AG08395 (cell line): ENCODE measurements at regions not wholly inside any gene's neighbourhood (a gene's known extent, or its start where the extent isn't known, plus 50 kb on each side); places are given as distances from the start of the nearest gene placed in this dataset.
"Not testable (repeated sequence)": the region's sequence is repeated elsewhere in the genome, so short reads cannot be mapped to it uniquely, and the experiment has no call there.

Source experiments
- DNase-seq: peaks from one replicate; pipeline ENCODE4 v3.0.0; 2012; ENCODE audit warnings: mixed read lengths, low spot score

DNA sequence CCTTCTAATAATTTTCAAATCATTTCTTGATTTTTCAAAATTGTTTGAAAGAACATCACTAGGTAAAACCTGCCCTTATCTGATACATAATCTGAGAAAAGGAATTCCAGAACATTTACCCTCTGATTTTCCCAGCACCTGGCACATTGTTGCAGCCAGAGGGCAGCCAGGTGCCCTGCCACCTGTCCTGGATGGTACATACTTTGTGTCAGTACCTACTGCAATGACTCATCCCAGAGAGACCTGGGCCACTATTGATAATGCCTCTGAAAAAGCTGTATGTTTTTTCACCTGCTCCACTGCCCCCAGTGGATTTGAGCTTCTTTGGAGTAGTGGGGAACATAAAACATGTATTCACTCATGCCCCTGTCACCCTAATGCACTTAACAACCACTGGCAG lies 648.9 kb upstream of the GBE1 start:
- DNase-seq, result no peak

DNA sequence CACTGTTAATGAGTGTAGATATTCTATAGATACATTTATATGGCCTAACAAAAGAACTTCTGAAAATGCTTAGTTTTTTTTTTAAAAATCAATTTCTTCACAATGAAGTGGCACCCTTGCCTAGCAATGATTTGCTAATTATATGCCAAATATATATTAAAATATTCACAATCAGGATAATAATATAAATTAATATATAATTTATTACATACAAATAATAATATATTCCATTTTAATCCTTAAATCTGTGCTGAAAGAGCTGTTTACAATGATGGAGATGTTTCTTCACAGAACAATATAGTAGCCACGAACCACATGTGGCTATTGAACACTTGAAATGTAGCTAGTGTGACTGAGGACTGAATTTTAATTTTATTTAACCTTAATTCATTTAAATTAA lies 648.4 kb upstream of the GBE1 start:
- no peak for DNase-seq

DNA sequence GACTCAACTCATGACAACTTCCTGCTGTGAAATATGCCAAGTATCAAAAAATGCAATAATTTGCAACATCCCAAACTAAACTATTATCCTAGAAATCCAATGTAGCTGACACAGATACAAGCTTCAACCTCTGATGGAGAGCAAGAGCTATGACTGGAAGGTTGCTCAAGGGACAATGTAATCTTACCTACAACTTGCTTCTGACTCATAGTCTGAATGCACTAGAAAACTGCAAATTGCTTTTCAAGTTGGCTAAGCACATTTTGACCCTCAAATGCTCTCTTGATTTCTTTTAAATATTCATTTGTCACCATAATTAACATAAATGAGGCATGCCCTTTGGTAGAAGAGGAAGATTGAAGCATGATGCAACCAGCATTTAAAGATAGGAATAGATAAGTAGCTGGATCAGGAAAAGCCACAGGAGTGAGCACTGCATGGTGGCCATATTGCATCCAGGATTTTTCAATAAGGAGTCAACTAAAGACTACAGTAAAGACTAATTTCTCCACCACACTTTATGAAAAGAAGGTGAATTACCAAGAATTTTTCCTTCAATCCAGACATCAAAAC lies 630.8 kb upstream of the GBE1 start:
- DNase-seq, result no peak

DNA sequence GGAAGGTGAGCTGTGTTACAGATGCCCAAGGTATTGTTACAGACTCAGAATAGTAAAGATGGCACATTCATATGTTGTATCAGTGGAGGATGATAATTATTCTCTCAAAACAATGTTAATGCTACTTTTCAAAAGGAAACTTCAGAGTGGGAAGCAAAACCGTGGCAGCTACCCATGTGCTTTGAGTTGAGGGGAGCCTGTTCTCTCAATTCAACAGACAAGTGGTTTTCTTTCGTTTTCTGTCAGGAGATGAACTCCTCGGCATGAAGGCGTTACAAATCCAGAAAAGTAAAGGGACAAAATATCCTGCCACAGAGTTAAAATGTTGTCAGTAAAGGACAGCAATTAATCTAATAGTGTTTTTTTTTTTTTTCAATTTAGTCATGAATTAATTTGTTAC lies 629.4 kb upstream of the GBE1 start:
- DNase-seq, result no peak

DNA sequence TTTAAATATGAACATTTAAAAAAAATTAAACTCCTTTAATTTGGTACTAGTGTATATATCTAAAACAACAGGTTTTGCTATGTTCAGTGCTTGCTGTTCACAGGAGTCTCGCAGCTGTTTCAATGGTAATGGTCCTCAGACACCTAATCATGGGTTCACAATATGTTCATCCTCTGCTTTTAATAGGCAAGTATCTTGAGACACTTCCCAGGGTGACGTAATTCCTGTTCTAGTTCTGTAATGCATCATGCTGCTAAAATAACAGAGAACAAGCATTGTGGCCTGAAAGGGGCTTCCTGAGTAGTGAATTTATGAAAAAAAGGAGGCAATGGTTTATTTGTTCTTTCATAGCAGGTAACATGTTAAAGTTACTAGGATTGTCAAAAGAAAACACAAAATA lies 625.2 kb upstream of the GBE1 start:
- DNase-seq, result no peak

DNA sequence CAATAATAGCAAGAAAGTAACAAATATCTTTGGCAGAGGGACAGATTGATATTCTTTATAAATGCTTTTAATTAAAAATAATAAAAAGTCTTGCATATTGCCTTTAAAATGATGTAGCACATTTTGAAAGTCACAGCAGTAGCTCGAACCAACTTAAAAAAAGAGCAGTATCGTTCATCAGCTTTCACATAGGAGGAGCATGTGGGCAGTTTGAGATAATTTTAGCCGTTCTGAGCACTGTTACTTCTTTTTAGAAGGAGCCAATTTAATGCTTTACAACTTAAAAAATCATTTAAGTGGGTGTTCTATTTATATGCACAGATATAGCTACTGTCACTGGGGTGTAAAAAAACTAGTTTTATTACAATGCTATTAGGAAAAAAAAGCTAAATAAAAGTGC lies 622.7 kb upstream of the GBE1 start:
- DNase-seq, result no peak

DNA sequence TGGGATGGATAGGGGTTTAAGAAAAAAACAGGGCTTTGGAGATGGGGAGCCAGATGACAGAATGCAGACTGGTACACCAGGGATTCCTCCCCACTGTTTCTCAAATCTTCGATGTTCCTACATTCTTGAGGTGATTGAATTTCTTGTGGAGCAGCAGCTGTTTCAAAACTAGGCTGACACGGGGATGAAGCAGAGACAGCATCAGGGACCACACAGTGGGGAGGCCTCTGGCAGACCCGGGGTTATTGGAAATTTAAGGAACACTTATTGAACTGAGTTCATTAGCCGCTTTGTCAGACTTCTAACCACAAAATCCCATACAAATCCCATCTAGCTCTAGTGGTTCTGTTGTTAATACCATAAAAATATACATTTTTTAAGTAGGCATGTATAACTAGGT lies 621.4 kb upstream of the GBE1 start:
- DNase-seq, result no peak

DNA sequence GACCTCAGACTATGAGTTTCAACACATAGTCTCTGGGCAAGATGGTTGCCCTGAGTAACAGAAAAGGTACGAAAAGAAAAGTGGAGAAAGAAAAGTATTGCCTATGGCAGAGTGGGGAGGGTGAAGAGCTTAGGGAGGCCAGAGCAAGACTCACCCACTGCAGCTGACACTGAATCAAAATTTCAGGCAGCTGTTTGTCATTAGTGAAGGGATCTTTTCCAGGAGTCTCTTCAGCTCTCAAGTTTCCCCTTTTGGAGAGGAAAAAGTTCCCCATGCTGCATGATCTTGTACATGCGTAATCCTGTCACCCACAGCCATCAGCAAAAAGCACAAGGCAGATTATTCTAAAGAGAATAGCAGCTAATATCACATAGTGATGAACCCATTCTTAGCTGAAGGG lies 616.9 kb upstream of the GBE1 start:
- DNase-seq, result no peak

DNA sequence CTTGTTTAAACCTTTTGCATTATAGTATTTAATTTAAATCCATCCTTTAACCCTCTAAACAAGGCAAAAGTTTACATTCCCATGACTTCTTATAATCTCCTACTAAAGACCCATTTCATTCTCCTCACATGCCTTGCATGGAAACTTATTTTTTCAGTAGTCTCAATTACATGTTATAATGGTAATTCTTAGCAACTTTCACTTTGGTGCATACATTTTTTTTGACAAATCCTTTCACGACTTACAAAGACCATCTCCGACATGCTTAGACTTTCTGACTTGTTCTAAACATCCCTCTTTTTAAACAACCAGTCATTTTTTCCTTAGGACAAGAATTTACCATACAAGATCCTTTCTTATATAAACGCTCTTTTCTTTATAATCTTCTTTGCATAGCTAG lies 615.4 kb upstream of the GBE1 start:
- DNase-seq, result no peak

DNA sequence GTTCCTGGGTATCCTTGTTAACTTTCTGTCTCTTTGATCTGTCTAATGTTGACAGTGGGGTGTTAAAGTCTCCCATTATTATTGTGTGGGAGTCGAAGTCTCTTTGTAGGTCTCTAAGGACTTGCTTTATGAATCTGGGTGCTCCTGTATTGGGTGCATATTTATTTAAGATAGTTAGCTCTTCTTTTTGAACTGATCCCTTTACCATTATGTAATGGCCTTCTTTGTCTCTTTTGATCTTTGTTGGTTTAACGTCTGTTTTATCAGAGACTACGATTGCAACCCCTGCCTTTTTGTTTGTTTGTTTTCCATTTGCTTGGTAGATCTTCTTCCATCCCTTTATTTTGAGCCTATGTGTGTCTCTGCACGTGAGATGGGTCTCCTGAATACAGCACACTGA lies 612.4 kb upstream of the GBE1 start:
- not testable (repeated sequence) for DNase-seq

DNA sequence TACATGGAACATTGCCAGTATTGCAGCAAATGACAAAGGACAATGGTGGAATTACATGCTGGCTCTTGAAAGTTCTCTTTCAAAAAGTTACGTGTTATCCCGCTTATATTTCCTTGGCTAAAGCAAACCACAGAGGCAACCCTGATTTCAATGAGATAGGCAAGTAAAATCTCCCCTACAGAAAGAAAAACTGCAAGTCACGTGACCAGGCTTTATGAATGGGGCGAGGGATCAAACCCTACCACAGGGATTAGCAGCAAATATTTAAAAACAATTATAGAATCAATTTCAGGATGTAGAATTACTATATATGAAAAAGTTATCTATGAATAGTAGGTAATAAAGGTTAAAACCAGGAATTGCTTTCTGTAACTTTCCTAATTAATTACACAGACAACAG lies 603.4 kb upstream of the GBE1 start:
- no peak for DNase-seq

DNA sequence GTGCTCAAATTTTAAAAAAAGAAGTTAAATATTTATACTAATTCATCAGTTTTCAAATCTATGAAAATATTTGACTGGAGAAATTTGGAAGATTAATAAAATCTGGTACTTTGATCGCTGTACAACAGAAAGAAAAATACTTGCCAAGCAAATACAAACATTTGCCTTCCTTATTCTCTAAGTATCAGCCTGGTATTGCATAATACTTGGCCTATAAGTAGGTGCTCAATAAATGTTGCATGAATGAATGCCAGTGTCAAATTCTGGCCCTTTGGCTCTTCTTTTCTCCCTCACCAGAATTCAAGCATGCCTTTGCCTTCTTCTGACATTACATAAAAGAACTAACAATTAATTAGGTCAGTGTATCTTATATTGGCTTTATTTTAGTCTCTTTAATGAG lies 601.7 kb upstream of the GBE1 start:
- DNase-seq, result no peak

DNA sequence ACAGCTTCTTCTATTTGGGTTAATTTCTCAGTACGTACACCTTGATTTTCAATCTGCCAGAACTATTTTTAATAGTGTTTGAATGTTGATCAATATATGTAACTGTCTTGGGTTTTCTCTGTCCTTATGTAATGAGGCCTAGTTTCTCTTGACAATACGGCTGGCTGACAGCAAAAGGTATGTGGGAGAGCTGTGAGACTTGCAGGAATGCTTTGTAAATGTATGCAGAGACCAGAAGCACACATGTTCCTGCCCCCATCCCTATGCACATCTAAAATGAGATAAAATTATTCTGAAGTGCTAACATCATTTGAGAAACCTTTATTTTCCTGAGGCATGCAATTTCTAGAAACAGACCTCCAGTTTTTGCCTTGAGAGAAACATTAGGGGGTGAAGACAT lies 593.8 kb upstream of the GBE1 start:
- no peak for DNase-seq

DNA sequence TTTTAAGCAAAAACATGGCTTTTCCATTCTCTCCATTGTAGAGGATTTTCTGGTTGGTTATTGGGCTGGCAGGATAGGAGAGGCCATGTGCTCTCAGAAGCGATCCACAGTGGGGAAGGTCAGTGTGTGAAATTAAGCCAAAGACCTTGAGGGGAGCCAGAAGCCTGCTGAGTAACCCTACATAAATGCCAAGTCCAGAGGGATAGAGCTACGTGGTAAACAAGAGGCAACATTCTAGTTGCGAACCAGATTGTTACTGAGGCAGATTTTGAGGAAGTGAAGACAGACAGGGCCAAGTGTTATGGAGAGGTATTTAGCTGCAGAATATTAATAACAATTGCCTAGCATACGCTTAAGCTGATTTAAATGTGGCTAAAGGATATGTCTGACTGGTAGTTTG lies 592.8 kb upstream of the GBE1 start:
- DNase-seq, result no peak

DNA sequence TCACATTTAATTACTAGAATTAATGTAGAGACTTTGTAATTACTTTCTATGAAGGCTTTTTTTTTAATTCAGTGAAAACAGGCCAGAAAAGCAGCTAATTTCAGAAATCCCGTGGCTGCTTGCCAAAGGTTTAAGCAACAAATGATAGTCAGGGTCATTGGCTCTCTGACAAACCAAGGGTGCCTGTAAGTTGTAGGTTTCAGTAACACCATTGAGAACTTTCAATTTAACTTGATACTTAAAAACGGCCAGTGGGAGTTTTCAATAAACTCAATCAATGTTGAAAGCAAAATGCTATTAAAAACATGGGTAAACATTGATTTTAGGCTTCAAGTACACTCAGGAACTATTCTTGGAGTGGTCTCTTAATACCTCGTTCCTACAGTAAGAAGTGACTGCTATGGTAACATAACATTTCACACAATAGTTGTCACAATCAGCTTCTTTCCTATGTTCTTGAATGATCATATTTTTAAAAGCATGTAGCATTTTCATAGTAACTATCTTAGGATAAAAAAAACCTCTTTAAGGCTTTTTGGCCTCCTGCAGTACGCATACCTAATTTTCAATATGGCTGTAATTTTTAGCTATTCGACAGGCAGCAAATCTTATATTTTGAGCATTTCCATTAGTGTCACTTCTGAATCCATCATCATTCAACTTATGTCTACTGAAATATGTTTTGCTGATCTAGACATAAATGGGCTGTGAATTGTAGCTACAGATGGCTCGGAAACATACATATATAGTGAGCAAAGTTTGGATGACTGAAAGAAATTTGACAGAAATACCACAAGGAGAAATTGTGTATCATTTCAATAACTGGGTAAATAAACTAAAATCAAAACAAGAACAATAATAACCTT lies 592.1 kb upstream of the GBE1 start:
- no peak for DNase-seq

DNA sequence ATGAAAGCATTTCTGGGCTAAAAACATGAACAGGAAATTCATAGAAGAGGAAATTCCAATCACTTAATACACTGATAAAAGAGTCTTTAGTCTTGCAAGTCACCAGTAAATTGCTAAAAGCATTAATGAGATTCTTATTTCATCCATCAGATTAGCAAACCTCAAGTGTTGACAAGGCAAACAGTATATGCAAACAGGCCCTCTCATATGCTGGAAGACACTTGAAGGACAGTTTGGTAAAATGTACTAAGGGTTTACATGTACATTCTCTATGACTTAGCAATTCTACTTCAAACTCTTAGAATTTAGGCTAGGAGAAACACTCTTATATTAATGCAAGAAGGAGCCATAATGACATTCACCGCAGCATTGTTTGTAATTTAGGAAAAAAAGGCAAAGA lies 586.1 kb upstream of the GBE1 start:
- DNase-seq, result no peak

DNA sequence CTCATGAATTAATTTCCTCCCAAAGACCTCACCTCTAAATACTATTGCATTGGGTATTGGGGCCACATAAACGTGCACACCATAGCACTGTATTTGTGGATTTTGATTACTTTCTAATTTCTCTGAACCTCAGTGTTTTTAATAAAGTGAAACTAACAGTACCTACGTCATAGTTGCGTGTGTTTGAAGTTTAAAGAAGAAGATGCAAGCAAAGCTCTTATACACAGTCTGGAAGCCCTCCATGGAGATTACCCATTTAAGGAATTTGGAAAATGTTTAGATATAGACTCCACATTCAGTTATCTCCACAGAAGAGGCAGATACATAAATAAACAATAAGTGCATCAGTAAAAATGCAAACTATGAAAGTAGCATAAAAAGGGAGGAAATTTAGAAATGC lies 581.1 kb upstream of the GBE1 start:
- DNase-seq, result no peak

DNA sequence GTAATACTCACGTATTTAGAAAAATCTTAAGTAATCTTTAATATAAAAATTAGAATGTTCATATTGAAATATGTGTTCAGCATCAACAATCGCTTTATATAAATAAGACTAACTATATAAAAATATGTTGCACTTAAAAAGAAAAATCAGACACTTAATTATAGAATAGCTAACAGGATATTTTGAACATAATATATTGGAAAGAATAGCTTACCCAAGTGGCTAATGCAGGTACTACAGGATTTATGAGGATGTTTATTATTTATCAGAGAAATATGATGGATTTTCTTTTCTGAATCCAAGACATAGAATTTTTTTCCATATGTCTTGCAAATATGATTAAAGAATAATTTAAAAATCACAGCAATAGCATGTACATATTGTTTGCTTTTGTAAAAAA lies 567.9 kb upstream of the GBE1 start:
- no peak for DNase-seq

DNA sequence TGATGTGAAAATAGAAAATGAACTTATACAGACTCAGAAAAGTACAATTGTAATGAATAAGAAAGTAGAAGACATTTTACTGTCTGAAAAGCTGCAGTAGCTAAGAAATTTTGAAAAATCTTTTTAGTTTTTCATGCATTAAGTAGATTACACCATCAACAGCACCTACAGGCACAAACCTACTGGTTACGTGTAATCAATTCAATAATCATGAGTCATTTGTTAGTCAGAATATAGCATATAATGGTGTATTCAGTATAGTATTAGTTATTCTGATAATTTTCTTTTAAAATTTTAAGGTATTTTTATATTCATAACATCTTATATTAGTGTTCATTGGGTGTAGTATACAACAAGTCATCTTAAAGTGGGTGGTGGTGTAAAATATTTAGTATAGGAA lies 550.5 kb upstream of the GBE1 start:
- DNase-seq, result no peak

DNA sequence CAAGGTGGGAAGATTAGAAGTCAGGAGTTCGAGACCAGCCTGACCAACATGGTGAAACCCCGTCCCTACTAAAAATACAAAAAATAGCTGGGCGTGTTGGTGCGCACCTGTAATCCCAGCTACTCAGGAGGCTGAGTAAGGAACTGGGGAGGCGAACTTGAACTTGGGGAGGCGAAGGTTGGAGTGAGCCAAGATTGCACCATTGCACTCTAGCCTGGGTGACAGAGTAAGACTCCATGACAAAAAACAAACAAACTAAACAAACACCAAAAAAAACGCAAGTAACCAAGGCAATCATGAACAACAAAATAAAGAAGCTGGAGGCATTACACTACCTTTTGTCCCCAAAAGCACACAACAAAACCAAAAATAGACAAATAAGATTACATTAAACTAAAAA lies 547.3 kb upstream of the GBE1 start:
- no peak for DNase-seq

DNA sequence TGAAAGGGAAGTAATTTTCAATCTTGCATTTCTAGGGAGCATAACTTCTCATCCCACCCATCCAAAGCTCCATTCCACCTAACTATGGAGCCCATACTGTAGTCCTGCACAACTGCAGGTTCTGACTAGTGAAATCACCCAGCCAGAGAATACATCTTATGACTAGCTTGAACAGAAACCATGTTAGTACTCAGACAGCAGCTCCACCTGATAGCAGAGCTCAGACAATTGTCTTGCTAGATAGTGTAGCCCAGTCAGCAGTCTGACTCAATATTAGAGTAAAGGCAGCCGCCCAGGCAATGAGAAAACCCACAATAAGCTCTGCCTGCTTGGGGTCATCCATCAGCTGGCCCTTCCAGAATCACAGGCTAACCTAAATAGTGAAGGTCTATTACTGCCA lies 544.7 kb upstream of the GBE1 start:
- DNase-seq, result no peak

DNA sequence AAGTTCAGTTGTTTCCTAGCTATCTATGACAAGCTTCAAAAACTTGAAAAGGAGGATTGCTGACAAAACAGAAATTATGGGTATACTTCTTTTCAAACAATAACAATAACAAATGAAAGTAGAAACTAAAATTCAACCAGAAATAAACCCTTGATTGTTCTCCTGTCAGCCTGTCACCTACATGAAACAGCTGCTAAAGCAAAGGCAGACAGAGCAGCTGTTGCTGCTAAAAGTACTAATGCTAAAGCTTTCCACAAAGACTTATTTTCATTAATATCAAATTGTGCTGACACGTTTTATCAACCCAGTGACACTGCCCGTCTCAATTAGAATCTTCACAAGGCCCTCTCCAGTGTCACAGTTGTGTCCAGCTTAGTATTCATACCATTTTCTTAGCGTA lies 533.2 kb upstream of the GBE1 start:
- DNase-seq, result no peak

DNA sequence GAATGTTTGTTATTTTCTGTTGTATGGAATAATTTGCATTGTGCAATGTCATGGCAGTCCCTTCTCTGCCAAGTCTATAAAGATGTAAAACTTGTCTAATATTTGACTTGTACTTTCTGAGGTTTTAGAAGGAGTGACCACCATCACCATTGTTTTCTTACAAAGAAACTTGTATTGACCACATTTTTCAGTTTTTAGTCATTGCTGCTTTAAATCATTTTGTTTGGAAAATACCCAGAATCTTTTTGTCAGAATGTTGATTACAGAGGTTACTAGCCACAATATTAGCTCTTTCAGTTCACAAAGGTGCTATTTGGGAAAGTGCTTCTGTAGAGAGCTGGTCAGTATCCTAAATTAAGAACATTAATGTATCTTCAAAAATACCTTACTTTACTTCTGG lies 532.4 kb upstream of the GBE1 start:
- no peak for DNase-seq

DNA sequence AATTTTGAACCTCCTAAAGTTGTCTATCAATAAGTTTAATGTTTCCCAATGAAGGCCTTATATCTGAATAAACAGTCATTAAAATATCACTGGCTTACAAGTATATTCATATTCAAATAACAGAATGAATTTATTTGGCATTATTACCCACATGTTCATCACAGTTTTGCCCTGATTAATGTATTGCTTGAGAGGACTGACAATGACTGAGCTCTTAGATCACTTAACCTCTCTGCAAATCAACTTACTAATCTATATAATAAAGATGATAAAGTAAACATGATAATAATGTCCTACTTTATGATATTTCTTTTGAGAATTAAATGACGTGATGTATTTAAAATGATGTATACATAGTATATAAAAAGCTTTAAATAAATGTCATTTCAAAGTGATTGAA lies 532.0 kb upstream of the GBE1 start:
- no peak for DNase-seq
